ENCODE measurements at regions not wholly inside any gene's neighbourhood (a gene's known extent, or its start where the extent isn't known, plus 50 kb on each side); places are given as distances from the start of the nearest gene placed in this dataset.

DNA sequence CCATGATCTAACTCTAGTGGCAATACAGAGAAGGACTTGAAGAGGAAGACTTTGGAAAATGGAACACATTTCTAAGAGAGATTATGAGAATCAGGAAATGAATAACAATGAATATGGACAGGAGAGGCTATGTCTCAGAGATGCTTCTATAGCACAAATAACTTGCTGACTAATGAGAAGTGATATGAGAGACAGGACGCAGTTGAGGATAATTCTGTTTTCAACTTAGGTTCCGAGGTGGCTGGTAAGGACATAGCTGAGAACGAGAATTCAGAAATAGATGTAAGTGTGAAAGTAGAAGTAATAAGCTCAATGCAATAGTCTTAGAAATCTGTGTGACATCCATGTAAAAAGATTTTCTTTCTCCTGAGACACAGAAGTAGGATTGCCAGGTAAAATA, 358.1 kb upstream of the GRAMD2B start:
- intact Hi-C loops (cut with micrococcal nuclease): no loop called here
- H3K4me1 Mint-ChIP-seq: no peaks in the 10 kb centered on the region
- H3K27me3 Mint-ChIP-seq: peaks cover 7% of the 10 kb centered on the region
- no peak for ATAC-seq (ENCODE audit: low read depth)
- H3K36me3 Mint-ChIP-seq (ENCODE audit: low read depth): no peaks in the 10 kb centered on the region
- H3K9me3 Mint-ChIP-seq: no peaks in the 10 kb centered on the region
- H3K27ac Mint-ChIP-seq: no peak overlapping the region
- no peak overlapping the region for H3K4me3 Mint-ChIP-seq
- ChIA-PET POLR2A (no interaction called here), CTCF (no interaction called here)
- DNase-seq: no peak
- no peak for TF ChIP-seq CTCF (IDR thresholded peaks at IDR 0.05)

DNA sequence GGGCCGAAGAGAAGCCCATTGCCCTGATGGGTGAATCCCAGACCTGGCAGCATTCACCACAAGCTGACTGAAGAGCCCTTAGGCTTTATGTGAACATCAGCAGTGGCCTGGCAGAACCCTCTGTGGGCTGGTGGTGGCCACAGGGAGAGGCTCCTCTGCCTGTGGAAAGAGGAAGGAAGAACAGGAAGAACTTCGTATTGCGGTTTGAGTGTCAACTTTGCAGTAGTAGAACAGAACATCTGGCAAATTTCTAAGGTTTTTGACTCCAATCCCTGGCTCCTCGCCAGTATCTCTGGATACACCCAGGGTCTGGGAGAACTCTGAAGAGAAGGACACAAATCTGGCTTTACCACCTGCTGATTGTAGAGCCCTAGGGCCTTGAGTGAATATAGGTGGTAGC, 356.4 kb upstream of the GRAMD2B start:
- DNase-seq (no peak), ATAC-seq (ENCODE audit: low read depth) (no peak)
- Mint-ChIP-seq H3K4me1 (no peaks in the 10 kb centered on the region), H3K9me3 (peaks cover 1% of the 10 kb centered on the region), H3K4me3 (no peak overlapping the region), H3K36me3 (ENCODE audit: low read depth) (no peaks in the 10 kb centered on the region), H3K27me3 (peaks cover 7% of the 10 kb centered on the region), H3K27ac (no peak overlapping the region)
- no peak for TF ChIP-seq CTCF (IDR thresholded peaks at IDR 0.05)
- CTCF ChIA-PET: no interaction called here
- POLR2A ChIA-PET: no interaction called here
- intact Hi-C loops (cut with micrococcal nuclease): no loop called here

DNA sequence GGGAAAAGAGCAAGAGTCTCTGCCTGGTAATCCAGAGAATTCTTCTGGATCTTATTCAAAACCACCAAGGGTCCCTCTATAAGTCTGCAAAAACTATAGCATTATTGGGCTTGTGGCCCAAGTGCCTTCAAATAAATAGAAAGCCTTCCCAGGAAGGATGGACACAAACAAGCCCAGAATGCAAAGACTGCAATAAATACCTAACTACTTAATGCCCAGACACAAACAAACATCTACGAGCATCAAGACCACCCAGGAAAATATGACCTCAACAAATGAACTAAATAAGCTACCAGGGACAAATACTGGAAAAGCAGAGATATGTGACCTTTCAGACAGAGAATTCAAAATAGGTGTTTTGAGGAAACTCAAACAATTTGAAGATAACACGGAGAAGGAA, 355.8 kb upstream of the GRAMD2B start:
- no peak for ATAC-seq (ENCODE audit: low read depth)
- Mint-ChIP-seq H3K27ac (no peak overlapping the region), H3K4me1 (no peaks in the 10 kb centered on the region), H3K4me3 (no peak overlapping the region), H3K27me3 (peaks cover 7% of the 10 kb centered on the region), H3K9me3 (peaks cover 3% of the 10 kb centered on the region), H3K36me3 (ENCODE audit: low read depth) (no peaks in the 10 kb centered on the region)
- ChIA-PET POLR2A (no interaction called here), CTCF (no interaction called here)
- TF ChIP-seq CTCF (IDR thresholded peaks at IDR 0.05): no peak
- intact Hi-C loops (cut with micrococcal nuclease): no loop called here
- no peak for DNase-seq

DNA sequence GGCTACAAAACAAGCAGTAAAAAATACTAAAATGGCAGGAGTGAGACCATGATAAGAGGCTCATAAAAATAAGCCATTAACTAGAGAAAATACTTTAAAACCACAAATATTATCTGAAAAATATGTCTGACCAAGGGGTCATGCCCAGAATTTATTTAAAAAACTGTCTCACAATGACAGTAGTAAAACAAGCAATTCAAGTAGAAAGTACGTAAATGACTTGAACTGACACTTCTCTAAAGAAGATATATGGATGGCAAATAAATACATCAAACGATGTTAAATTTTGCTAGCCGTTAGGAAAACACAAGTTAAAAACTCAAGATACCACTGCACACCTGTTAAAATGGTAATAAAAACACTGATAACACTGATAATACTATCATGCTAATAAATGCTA, 353.9 kb upstream of the GRAMD2B start:
- intact Hi-C loops (cut with micrococcal nuclease): no loop called here
- ChIA-PET POLR2A (no interaction called here), CTCF (no interaction called here)
- Mint-ChIP-seq H3K9me3 (peaks cover 15% of the 10 kb centered on the region), H3K4me3 (no peak overlapping the region), H3K4me1 (no peaks in the 10 kb centered on the region), H3K27ac (no peak overlapping the region), H3K36me3 (ENCODE audit: low read depth) (no peaks in the 10 kb centered on the region), H3K27me3 (peaks cover 7% of the 10 kb centered on the region)
- DNase-seq (no peak), ATAC-seq (ENCODE audit: low read depth) (no peak)
- no peak for TF ChIP-seq CTCF (IDR thresholded peaks at IDR 0.05)

GRCh38 chr5:126070481-126070880, 352.7 kb upstream of the GRAMD2B start:
- Mint-ChIP-seq H3K27me3 (peaks cover 7% of the 10 kb centered on the region), H3K4me3 (no peak overlapping the region), H3K27ac (no peak overlapping the region), H3K9me3 (peaks cover 15% of the 10 kb centered on the region), H3K4me1 (no peaks in the 10 kb centered on the region), H3K36me3 (ENCODE audit: low read depth) (no peaks in the 10 kb centered on the region)
- TF ChIP-seq CTCF (IDR thresholded peaks at IDR 0.05): no peak
- ATAC-seq (ENCODE audit: low read depth) (no peak), DNase-seq (no peak)
- intact Hi-C loops (cut with micrococcal nuclease): no loop called here
- ChIA-PET CTCF (no interaction called here), POLR2A (no interaction called here)
